HCT116 (cell line): ENCODE measurements at regions not wholly inside any gene's neighbourhood (a gene's known extent, or its start where the extent isn't known, plus 50 kb on each side); places are given as distances from the start of the nearest gene placed in this dataset.

ENCODE experiments used
- ATAC-seq: fragments of 200-7000 bp; cut with Tn5 transposase; 2 replicates; pipeline ENCODE4 v1.9.1; 2020; ENCODE audit warnings: mild to moderate bottlenecking, moderate library complexity
- BruUV-seq: library from RNA; stranded (reverse); fragments of 400-500 nt; replicated peaks from 2 replicates; lab custom pipeline; 2021; lab: Mats Ljungman, UMichigan
- CTCF ChIA-PET: fragments of 300-600 bp; sonication (Branson Sonifier 250); formaldehyde crosslinking; loops from one replicate; lab custom pipeline; 2021; ENCODE audit warnings: antibody characterized with exemption; lab: Charles Lee
- POLR2A ChIA-PET: fragments of 300-600, 350-600 bp; sonication (Branson Sonifier 250); formaldehyde crosslinking; loops from one replicate; lab custom pipeline; 2021; ENCODE audit warnings: antibody characterized with exemption; lab: Charles Lee
- RAD21 ChIA-PET, 2 experiments: fragments of 300-600 bp; sonication (Branson Sonifier 250); formaldehyde crosslinking; loops; one replicate each; lab custom pipeline; 2023; ENCODE audit warnings: low total read pairs in 2 of 2; ENCODE audit not compliant: uncharacterized antibody in 2 of 2, unreplicated experiment in 2 of 2, low non-redundant PET in 1 of 2; lab: Charles Lee
- DNase-seq: peaks from one replicate; pipeline ENCODE4 v3.0.0-alpha.2; 2010; ENCODE audit warnings: low read depth, low spot score
- H2AFZ ChIP-seq: fragments of 200-600 bp; shearing (Covaris generic), sonication (generic); 2 replicates; pipeline ENCODE4 v1.6.1; 2017; ENCODE audit warnings: low read depth, mixed run types, mixed read lengths, antibody characterized with exemption, low read length; ENCODE audit not compliant: poor library complexity, severe bottlenecking
- H3K27ac ChIP-seq: 2 replicates; pipeline ENCODE4 v1.5.1; 2012; ENCODE audit warnings: low read depth, low read length
- H3K27me3 ChIP-seq: fragments of 200-600 bp; sonication (generic); 2 replicates; pipeline ENCODE4 v1.6.1; 2016; ENCODE audit warnings: mixed run types, low read length, mixed read lengths; ENCODE audit not compliant: insufficient read depth
- H3K36me3 ChIP-seq, 2 experiments: fragments of 200-500 bp in 1 of 2; fragments of 200-600 bp in 1 of 2; sonication (Bioruptor generic) in 1 of 2; sonication (generic) in 1 of 2; 2 replicates each; pipeline versions ENCODE4 v1.5.1 to v1.6.1; 2014 to 2016; ENCODE audit warnings: low read length in 2 of 2, inconsistent platforms in 1 of 2, mixed read lengths in 1 of 2, mixed run types in 1 of 2; ENCODE audit not compliant: insufficient read depth in 2 of 2, control insufficient read depth in 1 of 2
- H3K4me1 ChIP-seq, 2 experiments: fragments of 200-600 bp in 1 of 2; sonication (generic) in 1 of 2; 2 replicates each; pipeline versions ENCODE4 v1.5.1 to v1.6.1; 2012 to 2017; ENCODE audit warnings: low read length in 2 of 2, inconsistent platforms in 1 of 2, mild to moderate bottlenecking in 1 of 2, mixed read lengths in 1 of 2, mixed run types in 1 of 2, moderate library complexity in 1 of 2; ENCODE audit not compliant: insufficient read depth in 2 of 2, control insufficient read depth in 1 of 2
- H3K4me2 ChIP-seq: fragments of 200-600 bp; sonication (generic); 2 replicates; pipeline ENCODE4 v1.6.1; 2017; ENCODE audit warnings: mixed run types, low read length, mixed read lengths
- H3K4me3 ChIP-seq, 2 experiments: fragments of 200-600 bp in 1 of 2; sonication (generic) in 1 of 2; replicated peaks in 1 of 2; 2 replicates each; pipeline ENCODE4 v1.5.1; 2011 to 2016; ENCODE audit warnings: low read length in 2 of 2, control low read depth in 1 of 2, low read depth in 1 of 2, mild to moderate bottlenecking in 1 of 2, mixed read lengths in 1 of 2, mixed run types in 1 of 2
- H3K79me2 ChIP-seq: fragments of 200-600 bp; sonication (generic); 2 replicates; pipeline ENCODE4 v1.6.1; 2017; ENCODE audit warnings: mild to moderate bottlenecking, mixed run types, low read length, moderate library complexity, mixed read lengths; ENCODE audit not compliant: insufficient read depth
- H3K9ac ChIP-seq: fragments of 200-600 bp; sonication (generic); 2 replicates; pipeline ENCODE4 v1.6.1; 2016; ENCODE audit warnings: low read length, mixed read lengths
- H3K9me2 ChIP-seq: fragments of 200-600 bp; sonication (generic), shearing (Covaris generic); 2 replicates; pipeline ENCODE4 v1.6.1; 2017; ENCODE audit warnings: mixed run types, mild to moderate bottlenecking, moderate library complexity; ENCODE audit not compliant: insufficient read depth
- H3K9me3 ChIP-seq, 2 experiments: fragments of 200-500 bp in 1 of 2; fragments of 200-600 bp in 1 of 2; sonication (Bioruptor generic) in 1 of 2; sonication (generic) in 1 of 2; 2 replicates each; pipeline ENCODE4 v1.6.1; 2014 to 2017; ENCODE audit warnings: low read length in 2 of 2, mixed read lengths in 2 of 2, inconsistent platforms in 1 of 2, low read depth in 1 of 2, mild to moderate bottlenecking in 1 of 2, mixed run types in 1 of 2, moderate library complexity in 1 of 2; ENCODE audit not compliant: control insufficient read depth in 1 of 2, insufficient read depth in 1 of 2
- H4K20me1 ChIP-seq: fragments of 200-600 bp; sonication (generic), shearing (Covaris generic); 2 replicates; pipeline ENCODE4 v1.6.1; 2017; ENCODE audit warnings: mixed run types, mild to moderate bottlenecking, moderate library complexity; ENCODE audit not compliant: insufficient read depth
- ATF3 ChIP-seq: IDR thresholded peaks from 2 replicates; pipeline ENCODE4 v1.6.1; 2012
- EZH2 ChIP-seq: fragments of 200-600 bp; sonication (generic); IDR thresholded peaks from 2 replicates; pipeline ENCODE4 v1.6.1; 2017; ENCODE audit warnings: antibody characterized with exemption, mixed run types
- EZH2phosphoT487 ChIP-seq: fragments of 200-600 bp; IDR thresholded peaks from 2 replicates; pipeline ENCODE4 v1.6.1; 2018; ENCODE audit warnings: antibody characterized with exemption, borderline replicate concordance
- MAX ChIP-seq: IDR thresholded peaks from 2 replicates; pipeline ENCODE4 v1.6.1; 2012
- REST ChIP-seq: IDR thresholded peaks from 2 replicates; pipeline ENCODE4 v1.6.1; 2012; ENCODE audit warnings: low read depth
- SIN3A ChIP-seq: IDR thresholded peaks from 2 replicates; pipeline ENCODE4 v1.6.1; 2012; ENCODE audit warnings: low read depth
- SP1 ChIP-seq: IDR thresholded peaks from 2 replicates; pipeline ENCODE4 v1.6.1; 2012; ENCODE audit warnings: low read depth
- TCF7L2 ChIP-seq: IDR thresholded peaks from 2 replicates; pipeline ENCODE4 v1.7.0; 2011; ENCODE audit warnings: borderline replicate concordance, inconsistent platforms; ENCODE audit not compliant: insufficient read depth, insufficient read length; ENCODE audit errors: extremely low read depth
- YY1 ChIP-seq: IDR thresholded peaks from 2 replicates; pipeline ENCODE4 v1.6.1; 2011; ENCODE audit warnings: low read length, low read depth, moderate library complexity, mild to moderate bottlenecking; ENCODE audit not compliant: insufficient replicate concordance; ENCODE audit errors: extremely low read depth
- ZFX ChIP-seq: fragments of 450-650 bp; IDR thresholded peaks from 2 replicates; pipeline ENCODE4 v1.6.1; 2017
- ZNF274 ChIP-seq: fragments of 200-500 bp; sonication (Bioruptor generic); IDR thresholded peaks from 2 replicates; pipeline ENCODE4 v1.6.1; 2014; ENCODE audit warnings: mild to moderate bottlenecking, low read depth, low read length, inconsistent platforms
- intact Hi-C: fragments of 100-400 bp; cut with micrococcal nuclease; formaldehyde crosslinking; loops from 2 replicates; pipeline ENCODE4 v1.10.0; 2022

- BruUV-seq: no TSS peak
- no peak overlapping the region for H3K9ac ChIP-seq
- no peaks in the 10 kb centered on the region for H3K79me2 ChIP-seq
- no peaks in the 10 kb centered on the region for H3K9me3 ChIP-seq
- H2AFZ ChIP-seq: no peak overlapping the region
- no peaks in the 10 kb centered on the region for H3K4me1 ChIP-seq
- no peaks in the 10 kb centered on the region for H3K36me3 ChIP-seq
- RAD21 ChIA-PET: no interaction called here
- no peaks in the 10 kb centered on the region for H3K27me3 ChIP-seq
- no peak overlapping the region for H3K27ac ChIP-seq
- H4K20me1 ChIP-seq: no peaks in the 10 kb centered on the region
- H3K9me2 ChIP-seq: no peaks in the 10 kb centered on the region
- intact Hi-C loops: no loop called here
- no peak for DNase-seq
- POLR2A ChIA-PET: no interaction called here
- ATAC-seq: no peak
- no peak overlapping the region for H3K4me3 ChIP-seq
- CTCF ChIA-PET: no interaction called here
- H3K4me2 ChIP-seq: no peak overlapping the region
- TF ChIP-seq ATF3: no peak
- no peak for TF ChIP-seq YY1
- no peak for TF ChIP-seq ZNF274
- TF ChIP-seq ZFX: no peak
- TF ChIP-seq TCF7L2: no peak
- no peak for TF ChIP-seq SIN3A
- no peak for TF ChIP-seq MAX
- no peak for TF ChIP-seq EZH2
These were observed 323.3 kb upstream of the AJAP1 start for GRCh38 chr1:4330805-4331766.

GRCh38 chr1:4331767-4332163, 322.6 kb upstream of the AJAP1 start:
- DNase-seq (no peak), ATAC-seq (no peak)
- ChIA-PET CTCF (no interaction called here), RAD21 (no interaction called here), POLR2A (no interaction called here)
- Histone ChIP-seq H3K79me2 (no peaks in the 10 kb centered on the region), H3K4me1 (no peaks in the 10 kb centered on the region), H3K36me3 (no peaks in the 10 kb centered on the region), H3K27me3 (no peaks in the 10 kb centered on the region), H3K4me3 (no peak overlapping the region), H3K4me2 (no peak overlapping the region), H2AFZ (no peak overlapping the region), H3K9me2 (no peaks in the 10 kb centered on the region), H4K20me1 (no peaks in the 10 kb centered on the region), H3K9me3 (no peaks in the 10 kb centered on the region), H3K9ac (no peak overlapping the region), H3K27ac (no peak overlapping the region)
- BruUV-seq: no TSS peak
- TF ChIP-seq SIN3A (no peak), SP1 (no peak), EZH2phosphoT487 (no peak), REST (no peak)
- intact Hi-C loops: no loop called here
